ENCODE measurements at regions not wholly inside any gene's neighbourhood (a gene's known extent, or its start where the extent isn't known, plus 50 kb on each side); places are given as distances from the start of the nearest gene placed in this dataset.

DNA sequence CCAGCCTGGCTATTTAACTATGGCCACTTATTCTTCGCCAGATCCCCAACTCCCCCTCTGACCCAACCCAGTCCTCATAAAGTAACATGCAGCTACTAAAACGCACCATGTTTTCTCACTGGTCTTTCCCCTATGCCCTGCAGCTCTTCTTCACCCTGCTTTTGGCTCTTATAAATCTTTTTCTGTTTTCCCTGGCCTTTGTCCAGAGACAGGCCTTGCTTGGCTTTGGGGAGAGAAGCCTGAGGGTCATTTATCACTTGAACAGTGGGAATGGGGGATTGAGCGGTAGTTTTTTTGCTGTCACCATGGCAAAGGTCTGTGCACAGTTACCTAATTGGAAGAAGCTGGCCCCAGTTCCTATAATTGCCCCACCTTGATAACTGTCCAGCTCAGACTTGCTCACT lies 202.9 kb upstream of the NT5C1B start:
- H3K4me3 ChIP-seq (ENCODE audit: low read depth, low read length): no peak overlapping the region
- TF ChIP-seq, protein P1, sequence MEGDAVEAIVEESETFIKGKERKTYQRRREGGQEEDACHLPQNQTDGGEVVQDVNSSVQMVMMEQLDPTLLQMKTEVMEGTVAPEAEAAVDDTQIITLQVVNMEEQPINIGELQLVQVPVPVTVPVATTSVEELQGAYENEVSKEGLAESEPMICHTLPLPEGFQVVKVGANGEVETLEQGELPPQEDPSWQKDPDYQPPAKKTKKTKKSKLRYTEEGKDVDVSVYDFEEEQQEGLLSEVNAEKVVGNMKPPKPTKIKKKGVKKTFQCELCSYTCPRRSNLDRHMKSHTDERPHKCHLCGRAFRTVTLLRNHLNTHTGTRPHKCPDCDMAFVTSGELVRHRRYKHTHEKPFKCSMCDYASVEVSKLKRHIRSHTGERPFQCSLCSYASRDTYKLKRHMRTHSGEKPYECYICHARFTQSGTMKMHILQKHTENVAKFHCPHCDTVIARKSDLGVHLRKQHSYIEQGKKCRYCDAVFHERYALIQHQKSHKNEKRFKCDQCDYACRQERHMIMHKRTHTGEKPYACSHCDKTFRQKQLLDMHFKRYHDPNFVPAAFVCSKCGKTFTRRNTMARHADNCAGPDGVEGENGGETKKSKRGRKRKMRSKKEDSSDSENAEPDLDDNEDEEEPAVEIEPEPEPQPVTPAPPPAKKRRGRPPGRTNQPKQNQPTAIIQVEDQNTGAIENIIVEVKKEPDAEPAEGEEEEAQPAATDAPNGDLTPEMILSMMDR (IDR thresholded peaks at IDR 0.05; ENCODE audit: low read depth, low read length): no peak

DNA sequence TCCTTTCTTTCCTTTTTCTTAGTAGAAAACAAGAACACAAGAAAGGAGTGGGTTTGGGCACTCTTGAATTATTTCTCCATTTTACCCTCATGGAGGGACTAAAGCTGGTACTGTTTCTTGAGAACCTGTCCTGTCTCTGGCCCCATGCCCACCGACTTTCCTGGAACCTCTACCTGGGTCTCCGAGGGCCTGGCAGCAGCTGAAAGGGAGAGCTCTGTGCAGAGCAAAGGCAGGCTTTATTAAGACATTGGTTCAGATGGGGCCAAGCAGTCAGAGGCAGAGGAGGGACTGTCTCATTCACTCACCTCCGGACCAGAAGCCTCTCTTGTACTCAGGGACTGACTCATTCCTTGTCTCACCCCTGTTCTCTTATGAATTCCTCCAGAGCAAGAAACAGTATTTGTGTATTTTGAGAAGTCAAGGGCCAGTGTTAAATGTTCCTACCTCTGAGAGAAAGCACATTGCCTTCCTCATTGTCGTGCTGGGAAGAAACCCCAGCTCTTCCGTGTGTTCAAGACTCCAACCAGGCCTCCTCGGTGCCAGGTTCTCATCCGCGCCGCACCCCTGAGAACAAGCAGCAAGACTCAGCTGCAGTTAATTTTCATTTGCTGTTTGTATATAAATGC lies 201.9 kb upstream of the NT5C1B start:
- TF ChIP-seq, protein P1 (IDR thresholded peaks at IDR 0.05; ENCODE audit: low read depth, low read length): no peak
- H3K4me3 ChIP-seq (ENCODE audit: low read depth, low read length): no peak overlapping the region

DNA sequence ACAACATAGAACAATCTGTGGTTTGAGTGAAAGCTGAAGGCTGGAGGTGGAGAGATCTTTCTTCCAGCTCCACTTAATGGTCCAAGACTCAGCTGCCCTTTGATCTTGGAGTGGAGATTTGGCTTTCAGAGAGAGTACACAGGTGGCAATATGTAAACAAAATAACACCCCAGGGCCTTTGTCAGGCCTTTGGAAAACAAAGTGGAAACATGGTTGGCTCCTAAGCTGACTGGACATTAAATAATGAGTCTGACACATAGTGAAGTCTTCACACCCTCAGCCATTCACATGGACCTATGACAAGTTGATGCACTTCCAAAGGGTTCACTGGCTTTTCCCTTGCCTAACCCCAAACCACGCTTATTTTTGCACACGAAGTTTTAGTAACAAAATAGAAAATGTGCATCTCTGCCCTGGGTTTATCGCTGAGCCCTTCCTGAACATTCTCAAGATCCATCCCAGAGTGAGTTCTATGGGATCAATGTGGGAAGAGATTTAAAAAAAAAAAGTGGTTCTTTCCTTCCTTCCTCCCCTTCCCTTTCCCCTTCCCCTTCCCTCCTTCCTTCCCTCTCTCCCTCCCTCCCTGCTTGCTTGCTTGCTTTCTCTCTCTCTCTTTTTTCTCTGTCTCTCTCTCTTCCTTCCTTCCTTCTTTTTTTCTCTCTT lies 201.3 kb upstream of the NT5C1B start:
- H3K4me3 ChIP-seq (ENCODE audit: low read depth, low read length): no peak overlapping the region
- TF ChIP-seq, protein P1 (IDR thresholded peaks at IDR 0.05; ENCODE audit: low read depth, low read length): no peak

DNA sequence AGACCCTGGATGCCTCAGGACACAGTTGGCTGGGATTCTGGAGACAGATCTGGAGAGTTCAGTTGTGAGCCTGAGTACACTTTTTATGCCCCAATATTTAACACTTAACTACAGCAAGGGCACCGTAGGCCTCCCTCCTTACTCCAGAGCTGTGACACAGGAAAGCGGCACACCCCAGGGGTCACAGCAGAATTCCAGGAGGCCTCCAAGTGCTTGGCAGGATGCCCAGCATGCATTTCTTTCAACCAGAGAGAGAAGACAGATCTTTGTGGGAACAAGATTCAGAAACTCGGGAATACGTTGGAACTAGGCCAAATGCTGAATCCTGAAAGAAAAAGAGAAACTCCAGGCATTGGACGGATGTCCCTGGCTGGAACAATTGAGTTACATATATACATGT lies 199.2 kb upstream of the NT5C1B start:
- TF ChIP-seq, protein P1 (IDR thresholded peaks at IDR 0.05; ENCODE audit: low read depth, low read length): no peak
- H3K4me3 ChIP-seq (ENCODE audit: low read depth, low read length): no peak overlapping the region

DNA sequence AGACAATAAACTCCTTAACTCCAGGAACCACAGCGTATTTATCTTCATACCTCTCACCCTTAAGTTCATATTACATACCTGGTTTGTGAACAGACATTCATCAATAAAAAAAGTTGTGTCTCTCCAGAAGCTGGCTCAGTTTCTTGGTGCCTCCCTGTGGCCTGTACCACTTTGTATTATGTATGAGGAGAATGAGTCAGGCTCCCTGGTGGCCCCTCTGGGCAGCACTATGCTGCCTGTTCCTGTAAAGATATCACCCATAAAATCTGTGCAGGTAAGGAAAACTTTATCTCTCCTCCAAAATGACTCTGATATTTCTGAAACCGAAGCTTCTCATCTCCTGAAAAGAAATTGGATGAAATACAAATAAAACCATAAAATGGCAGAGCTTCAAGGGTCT lies 198.4 kb upstream of the NT5C1B start:
- TF ChIP-seq, protein P1 (IDR thresholded peaks at IDR 0.05; ENCODE audit: low read depth, low read length): no peak

DNA sequence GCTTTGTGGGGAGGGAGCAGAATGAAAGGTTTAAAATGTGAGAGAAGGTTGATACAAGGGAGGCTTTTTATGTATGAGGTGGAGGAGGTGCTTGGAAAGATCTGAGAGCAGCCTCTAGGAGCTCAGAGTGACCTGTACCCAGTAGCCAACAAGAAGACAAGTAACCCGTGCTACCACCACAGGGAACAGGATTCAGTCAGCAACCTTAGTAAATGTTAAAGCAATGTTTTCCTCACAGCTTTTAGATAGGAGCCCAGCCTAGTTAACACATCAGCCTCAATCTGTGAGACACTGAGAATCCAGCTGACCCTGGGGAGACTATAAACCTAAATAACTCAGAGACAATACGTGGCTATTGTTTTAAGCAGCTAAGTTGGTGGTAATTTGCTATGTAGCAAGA lies 194.9 kb upstream of the NT5C1B start:
- no peak overlapping the region for H3K4me3 ChIP-seq (ENCODE audit: low read depth, low read length)
- TF ChIP-seq, protein P1 (IDR thresholded peaks at IDR 0.05; ENCODE audit: low read depth, low read length): no peak

More for the DNA sequence above, 198.4 kb upstream of the NT5C1B start:
- H3K4me3 ChIP-seq (ENCODE audit: low read depth, low read length): no peak overlapping the region

DNA sequence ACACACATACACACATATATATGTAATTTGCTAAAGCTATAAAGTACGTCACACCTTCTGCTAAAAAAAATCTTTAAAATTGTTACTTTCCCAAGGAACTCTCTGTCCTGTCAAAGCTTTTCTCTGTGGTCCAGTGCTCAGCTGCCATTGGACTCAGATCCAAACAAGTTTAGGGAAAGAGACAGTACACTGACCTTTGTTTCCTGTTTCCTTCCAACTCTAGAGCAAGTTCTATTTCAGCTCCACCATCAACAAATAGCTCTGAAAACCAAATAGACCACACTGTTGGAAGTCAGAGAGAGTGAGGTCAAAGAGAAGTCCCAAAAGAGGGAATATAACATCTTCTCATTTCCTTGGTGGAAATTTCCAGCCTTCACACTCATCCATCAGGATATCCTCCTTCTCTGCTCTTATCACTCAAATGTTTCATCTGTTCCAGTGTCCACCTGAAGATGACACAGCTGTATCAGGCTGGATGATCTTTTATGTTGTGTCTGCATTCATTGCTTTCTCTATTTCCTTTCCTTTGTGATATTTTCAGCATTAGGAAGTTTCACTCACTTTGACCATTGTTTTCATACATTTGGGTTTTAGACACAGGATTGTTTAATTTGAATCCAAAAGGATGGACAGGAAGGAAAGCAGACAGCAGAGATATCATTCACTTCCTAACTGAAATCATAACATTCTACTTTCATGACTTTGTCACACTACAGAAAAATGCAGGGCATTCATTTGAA lies 192.3 kb upstream of the NT5C1B start:
- no peak overlapping the region for H3K4me3 ChIP-seq (ENCODE audit: low read depth, low read length)
- TF ChIP-seq, protein P1 (IDR thresholded peaks at IDR 0.05; ENCODE audit: low read depth, low read length): no peak
